GM18951 (cell line): ENCODE measurements at regions not wholly inside any gene's neighbourhood (a gene's known extent, or its start where the extent isn't known, plus 50 kb on each side); places are given as distances from the start of the nearest gene placed in this dataset.

ENCODE experiments used
- POLR2A ChIP-seq: IDR thresholded peaks from 4 replicates; pipeline ENCODE4 v1.6.1; 2011; ENCODE audit warnings: mild to moderate bottlenecking; ENCODE audit not compliant: insufficient read length, insufficient read depth; ENCODE audit errors: extremely low read depth
- in situ Hi-C: fragments of 300-500 bp; cut with MboI; formaldehyde crosslinking; loops from one replicate; pipeline ENCODE4 v1.12.0; 2022; ENCODE audit warnings: low sequenced_read_pairs, mixed read lengths, inconsistent platforms; ENCODE audit not compliant: unreplicated experiment

DNA sequence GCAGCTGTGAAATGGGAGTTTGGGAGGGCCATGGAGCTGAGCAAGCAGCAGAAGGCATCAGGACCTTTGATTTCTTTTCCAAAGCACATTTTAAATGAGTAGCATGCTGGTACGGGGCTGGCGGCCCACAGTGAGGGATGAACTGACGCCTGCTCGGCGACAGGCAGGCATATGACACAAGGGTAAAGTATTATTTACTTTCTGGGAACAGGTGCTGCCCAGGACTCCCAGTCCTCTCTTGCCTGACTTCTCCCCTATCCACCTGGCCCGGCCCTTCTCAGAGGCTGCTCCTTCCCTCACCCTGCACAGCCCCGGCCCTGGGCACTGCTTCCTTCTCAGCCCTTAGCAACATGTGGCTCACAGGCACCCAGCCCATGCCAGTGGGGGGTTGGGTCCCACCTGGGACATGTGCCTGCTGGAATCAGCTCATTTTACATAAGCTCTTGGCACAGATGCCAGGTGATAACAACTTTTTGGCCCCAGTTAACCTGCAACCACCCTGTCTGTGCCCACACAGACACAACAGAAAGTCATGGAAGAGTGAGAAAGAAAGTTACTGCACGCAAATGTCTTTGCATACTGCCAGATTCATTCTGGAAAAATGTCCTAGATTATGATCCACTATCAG, 112.3 kb upstream of the GADD45A start:
- in situ Hi-C loops, result loop anchor here (10.0 kb wide), 1 partner anchor 192 kb away; no protein-coding TSS in a partner anchor

DNA sequence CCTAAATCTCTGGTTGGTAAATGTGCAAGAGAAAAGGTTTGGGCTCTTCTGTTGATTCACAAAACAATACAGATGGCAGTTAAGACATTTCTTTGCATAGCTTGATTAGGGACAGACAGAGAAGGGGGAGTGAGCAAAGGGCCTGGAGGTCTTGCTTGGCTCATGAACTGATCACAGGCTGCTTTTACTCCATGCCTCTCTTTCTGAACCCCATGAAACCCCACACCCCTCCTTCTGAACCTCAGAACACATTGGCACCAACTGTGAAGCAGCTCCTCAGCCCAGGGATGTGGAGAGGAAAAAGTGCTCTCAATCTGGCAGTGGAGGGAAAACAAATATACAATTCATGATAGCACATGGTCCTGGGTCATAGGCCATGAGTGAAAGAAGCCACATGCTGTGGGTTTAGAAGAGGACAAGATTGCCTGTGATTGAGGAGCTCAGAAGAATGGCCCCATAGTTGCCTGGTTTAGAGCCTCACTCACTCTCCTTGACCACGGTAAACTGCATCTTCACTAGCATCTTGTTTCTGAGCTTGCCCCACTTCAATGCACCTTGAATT, 111.6 kb upstream of the GADD45A start:
- TF ChIP-seq POLR2A, result no peak
- in situ Hi-C loops, result loop anchor here (10.0 kb wide), 1 partner anchor 191 kb away; no protein-coding TSS in a partner anchor

More for the DNA sequence above, 112.3 kb upstream of the GADD45A start:
- no peak for TF ChIP-seq POLR2A

DNA sequence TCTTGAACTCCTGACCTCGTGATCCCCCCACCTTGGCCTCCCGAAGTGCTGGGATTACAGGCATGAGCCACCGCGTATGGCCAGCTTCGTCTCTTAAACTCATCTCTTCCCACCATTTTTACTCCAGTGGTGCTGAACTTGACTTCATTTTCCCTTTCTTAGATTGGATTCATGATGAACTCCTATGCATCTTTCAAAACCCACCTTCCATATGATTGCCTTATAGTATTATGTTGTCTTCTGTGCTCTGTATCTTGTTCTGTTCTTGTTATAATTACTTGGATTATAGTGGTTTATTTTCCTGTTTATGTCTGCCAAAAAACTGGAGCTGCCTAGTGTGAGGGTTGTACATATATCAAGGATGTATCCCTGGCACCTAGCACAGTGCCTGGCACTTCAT, 110.8 kb upstream of the GADD45A start:
- in situ Hi-C loops, result loop anchor here (10.0 kb wide), 1 partner anchor 191 kb away; no protein-coding TSS in a partner anchor
- TF ChIP-seq POLR2A, result no peak

DNA sequence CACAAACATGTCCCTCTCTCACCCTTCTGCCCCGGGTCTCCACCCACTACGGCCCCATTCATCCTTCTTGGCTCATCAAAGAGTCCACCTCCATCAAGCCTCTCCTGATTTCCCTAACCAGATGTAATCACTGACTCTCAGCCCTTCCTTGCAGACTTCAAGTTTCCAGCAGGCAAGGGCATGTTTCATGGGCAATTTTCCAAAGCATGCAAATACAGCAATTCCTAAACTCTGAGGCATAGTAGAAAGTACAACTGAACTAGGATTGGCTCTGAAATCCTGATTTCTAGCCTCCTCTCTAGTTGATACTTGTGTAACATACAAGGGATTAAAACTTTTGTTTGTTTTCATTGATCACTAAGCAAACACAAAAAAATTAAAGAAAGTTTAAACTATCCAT, 109.1 kb upstream of the GADD45A start:
- in situ Hi-C loops, result loop anchor here (10.0 kb wide), 1 partner anchor 189 kb away; no protein-coding TSS in a partner anchor
- no peak for TF ChIP-seq POLR2A

DNA sequence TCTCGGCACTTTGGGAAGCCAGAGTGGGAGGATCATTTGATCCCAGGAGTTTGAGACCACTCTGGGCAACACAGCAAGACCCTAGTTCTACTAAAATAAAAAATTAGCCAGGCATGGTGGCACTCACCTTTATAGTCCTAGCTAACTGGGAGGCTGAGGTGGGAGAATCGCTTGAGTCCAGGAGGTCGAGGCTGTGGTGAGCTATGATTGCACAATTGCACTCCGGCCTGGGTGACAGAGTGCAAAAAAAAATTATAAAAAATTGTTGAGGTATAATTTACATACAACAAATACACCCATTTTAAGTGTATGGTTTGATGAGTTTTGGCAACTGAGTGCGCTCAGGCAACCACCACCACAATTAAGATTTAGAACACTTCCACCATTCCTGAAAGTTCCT, 108.5 kb upstream of the GADD45A start:
- TF ChIP-seq POLR2A, result no peak
- in situ Hi-C loops, result loop anchor here (10.0 kb wide), 1 partner anchor 188 kb away; no protein-coding TSS in a partner anchor

DNA sequence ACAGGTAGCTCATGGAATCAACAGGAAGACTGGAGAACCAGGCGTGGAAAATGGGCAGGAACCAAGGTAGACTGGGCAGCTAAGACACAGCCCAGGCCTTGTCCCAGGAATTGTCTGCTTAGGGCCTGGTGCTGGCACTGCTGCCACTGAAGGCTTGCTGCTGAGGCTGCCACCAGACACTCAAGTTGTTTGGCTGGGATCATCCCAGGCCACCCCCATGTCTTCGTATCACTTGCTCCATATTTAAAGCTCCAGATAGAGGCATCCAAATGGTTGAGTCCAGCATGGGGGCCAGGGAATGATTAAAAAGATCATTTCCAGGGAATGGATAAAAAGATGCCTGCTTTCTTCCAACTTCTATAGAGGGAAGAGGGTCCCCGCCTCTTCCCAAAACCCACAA, 107.4 kb upstream of the GADD45A start:
- in situ Hi-C loops, result loop anchor here (10.0 kb wide), 1 partner anchor 187 kb away; no protein-coding TSS in a partner anchor
- TF ChIP-seq POLR2A, result no peak

DNA sequence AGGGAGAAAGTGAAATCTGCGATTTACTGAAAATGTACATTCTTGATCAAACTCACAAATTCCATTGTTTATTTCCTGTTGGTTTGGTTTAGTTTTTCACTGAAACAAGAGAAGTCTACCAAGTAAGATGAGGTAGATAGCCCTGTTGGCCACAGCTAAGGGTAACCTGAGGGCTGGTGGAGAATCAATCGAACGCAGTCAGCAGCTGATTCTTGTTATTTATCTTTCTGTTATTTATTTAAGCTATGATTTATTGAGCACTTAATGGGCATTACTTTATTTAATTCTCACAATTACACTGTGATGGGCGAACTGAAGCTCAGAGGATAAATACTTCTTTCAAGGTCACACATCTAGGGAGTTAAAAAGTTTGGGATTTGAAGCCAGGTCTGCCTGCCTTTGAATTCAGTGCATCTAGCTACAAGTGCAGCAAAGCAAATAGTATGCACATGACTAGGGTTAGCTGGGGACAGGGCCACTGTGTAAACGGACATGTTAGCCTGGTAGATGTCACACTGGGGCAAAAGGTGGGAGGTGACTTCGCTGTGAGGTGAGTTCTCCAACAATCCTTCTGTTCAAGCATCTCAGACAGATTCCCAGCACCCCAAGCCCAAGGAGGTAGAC, 106.5 kb upstream of the GADD45A start:
- no peak for TF ChIP-seq POLR2A
- in situ Hi-C loops, result loop anchor here (10.0 kb wide), 1 partner anchor 186 kb away; no protein-coding TSS in a partner anchor

DNA sequence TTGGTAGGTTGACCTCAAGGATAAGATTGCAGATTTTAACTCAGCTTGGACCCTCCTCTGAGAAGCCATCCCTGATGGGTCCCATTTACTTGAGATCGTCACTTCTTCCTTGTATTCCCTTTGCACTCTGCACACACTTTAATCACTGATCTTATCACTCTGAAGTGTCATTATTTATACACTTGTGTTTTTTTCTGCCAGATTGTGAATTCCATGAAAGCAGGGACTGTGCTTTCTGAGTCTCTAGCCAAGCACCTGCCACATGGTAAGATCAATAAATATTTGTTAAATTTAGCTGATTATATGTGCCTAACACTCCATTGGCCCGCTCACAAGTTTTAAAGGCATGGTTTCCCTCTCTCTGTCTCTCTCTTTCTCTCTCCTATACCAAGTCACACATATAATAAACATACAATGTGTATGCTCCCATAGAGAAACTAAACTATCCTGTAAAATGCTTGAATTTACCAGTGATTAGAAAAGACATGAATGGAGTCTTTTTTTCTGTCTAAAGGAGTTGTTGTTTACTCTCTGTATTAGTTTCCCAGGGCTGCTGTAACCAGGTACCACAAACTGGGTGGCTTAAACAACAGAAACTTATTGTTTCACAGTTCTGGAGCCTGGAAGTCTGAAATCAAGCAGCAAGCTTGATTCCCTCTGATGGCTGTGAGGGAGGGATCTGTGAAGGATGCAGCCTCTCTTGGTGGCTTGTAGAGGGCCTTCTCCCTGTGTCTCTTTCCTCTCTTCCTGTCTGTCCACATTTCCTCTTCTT, 105.2 kb upstream of the GADD45A start:
- in situ Hi-C loops, result loop anchor here (10.0 kb wide), 1 partner anchor 185 kb away; no protein-coding TSS in a partner anchor
- no peak for TF ChIP-seq POLR2A

DNA sequence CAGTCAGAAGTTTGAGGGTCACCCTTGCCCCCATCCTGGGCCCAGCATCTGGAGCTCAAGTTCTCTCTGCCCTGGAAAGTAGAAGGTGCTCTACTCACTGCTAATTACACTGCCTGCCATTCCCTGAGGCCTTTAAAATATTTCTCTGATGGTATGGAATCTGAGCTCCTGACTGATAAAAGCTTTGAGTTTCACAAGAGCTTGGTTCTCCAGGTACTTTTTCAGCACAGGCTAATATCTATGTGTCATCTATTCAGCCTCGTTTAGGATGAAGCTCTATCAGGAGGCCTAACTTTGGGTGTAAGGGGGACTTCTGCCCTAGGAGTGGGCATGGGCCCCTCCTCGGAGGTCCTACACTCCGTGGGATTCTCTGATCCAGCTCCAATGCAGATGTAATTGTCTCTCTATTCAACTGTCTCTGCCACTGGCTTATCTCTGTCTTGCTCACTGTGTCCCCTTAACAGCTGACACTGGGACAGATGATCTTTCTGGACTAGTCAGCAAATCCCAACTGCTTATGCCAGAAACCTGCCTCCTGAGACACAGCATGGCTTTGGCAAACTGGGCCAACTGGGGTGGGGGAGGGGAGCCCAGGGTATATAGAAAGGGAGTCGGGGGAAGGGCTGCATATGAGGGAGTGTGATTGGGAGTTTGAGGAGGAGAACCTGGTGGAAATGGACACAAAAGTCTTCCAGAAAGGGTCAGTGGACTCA, 104.2 kb upstream of the GADD45A start:
- in situ Hi-C loops, result no loop called here
- no peak for TF ChIP-seq POLR2A

DNA sequence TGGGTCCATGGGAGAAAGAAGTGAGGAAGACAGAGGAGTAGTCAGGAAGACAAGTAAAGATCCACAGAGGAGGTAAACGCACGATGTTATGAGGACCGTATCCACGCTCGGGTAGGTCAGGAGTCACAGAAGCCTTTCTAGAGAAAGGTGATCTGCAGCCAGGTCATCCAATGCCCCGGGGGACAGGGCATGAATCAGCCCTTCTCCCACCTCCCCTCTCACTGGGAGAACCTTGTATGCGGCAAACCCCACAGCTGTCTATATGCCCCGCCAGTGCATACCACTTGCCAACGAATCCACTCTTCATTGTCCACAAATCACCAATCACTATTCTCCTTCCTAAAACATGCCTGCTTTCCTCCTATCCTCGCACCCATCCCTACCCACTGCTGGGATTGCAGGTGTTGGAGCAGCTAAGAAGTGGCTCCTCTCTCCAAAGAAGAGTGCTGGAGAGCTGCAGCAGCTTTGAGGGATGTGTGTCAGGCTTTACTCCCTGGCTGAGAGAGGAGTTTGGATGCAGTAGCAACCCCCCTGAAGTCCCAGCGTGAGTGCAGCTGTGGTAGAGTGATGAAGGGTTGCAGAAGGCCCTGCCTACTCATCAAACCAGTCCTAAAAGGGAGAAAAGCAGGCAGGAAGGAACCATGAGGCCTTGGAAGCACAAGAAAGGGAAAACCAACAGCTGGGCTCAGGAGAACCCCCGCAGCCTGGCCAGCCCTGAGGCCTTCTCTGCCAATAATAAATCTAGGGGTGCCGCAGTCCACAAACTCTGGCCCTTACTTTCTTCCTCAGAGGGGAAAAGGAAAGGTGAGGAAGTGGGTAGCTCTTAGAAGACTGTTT, 102.2 kb upstream of the GADD45A start:
- TF ChIP-seq POLR2A, result no peak
- in situ Hi-C loops, result no loop called here

DNA sequence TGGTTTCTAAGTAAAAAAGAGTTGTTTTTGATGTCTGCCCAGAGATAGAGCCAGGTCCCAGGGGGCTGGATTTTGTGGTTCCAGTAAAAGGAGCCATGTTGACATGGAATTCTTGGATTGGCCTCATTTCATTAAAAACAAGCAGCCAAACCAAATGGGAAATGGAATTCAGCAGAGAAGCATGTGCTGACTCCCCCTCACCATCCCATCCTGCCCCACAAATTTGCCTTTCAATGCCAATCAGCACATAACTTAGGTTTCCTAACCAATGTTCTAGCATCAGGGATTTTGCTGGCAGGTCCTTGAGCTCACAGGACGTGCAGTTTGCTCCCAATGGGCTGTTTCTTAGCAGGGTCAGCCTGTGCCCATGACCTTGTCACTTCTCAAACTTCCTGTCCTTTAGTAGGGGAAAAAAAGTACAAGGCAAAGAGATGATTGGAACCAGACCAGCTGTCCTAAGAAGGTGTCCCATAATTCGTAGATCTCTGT, 101.5 kb upstream of the GADD45A start:
- in situ Hi-C loops, result no loop called here
- TF ChIP-seq POLR2A, result no peak
